MM.1S (cell line): ENCODE measurements at regions not wholly inside any gene's neighbourhood (a gene's known extent, or its start where the extent isn't known, plus 50 kb on each side); places are given as distances from the start of the nearest gene placed in this dataset.
"Not testable (repeated sequence)": the region's sequence is repeated elsewhere in the genome, so short reads cannot be mapped to it uniquely, and the experiment has no call there.

Source experiments
- DNase-seq: peaks from one replicate; pipeline ENCODE4 v3.0.0-alpha.2; 2015
- H2AFZ ChIP-seq: fragments of 300-600 bp; sonication (generic); 2 replicates; pipeline ENCODE4 v1.6.0; 2016; ENCODE audit warnings: antibody characterized with exemption, low read length
- H3F3A ChIP-seq: fragments of 300-600 bp; sonication (generic); 2 replicates; pipeline ENCODE4 v1.6.1; 2016; ENCODE audit warnings: mild to moderate bottlenecking, antibody characterized with exemption, low read length, moderate library complexity, mixed read lengths; ENCODE audit not compliant: insufficient read depth
- H3K27ac ChIP-seq: fragments of 300-600 bp; sonication (generic); 2 replicates; pipeline ENCODE4 v1.5.1; 2016; ENCODE audit warnings: mild to moderate bottlenecking, low read length
- H3K27me3 ChIP-seq: fragments of 300-600 bp; sonication (generic); replicated peaks from 2 replicates; pipeline ENCODE4 v1.6.0; 2016; ENCODE audit warnings: low read length; ENCODE audit not compliant: insufficient read depth
- H3K36me3 ChIP-seq: fragments of 300-600 bp; sonication (generic); replicated peaks from 2 replicates; pipeline ENCODE4 v1.6.1; 2016; ENCODE audit warnings: mild to moderate bottlenecking, low read length, mixed read lengths; ENCODE audit not compliant: insufficient read depth
- H3K4me1 ChIP-seq: fragments of 300-600 bp; sonication (generic); 2 replicates; pipeline ENCODE4 v1.6.1; 2016; ENCODE audit warnings: low read length, mixed read lengths
- H3K4me2 ChIP-seq: fragments of 300-600 bp; sonication (generic); 2 replicates; pipeline ENCODE4 v1.6.0; 2016; ENCODE audit warnings: low read depth, low read length
- H3K4me3 ChIP-seq: fragments of 300-600 bp; sonication (generic); 2 replicates; pipeline ENCODE4 v1.5.1; 2016; ENCODE audit warnings: low read length, mixed read lengths
- H3K79me2 ChIP-seq: fragments of 300-600 bp; sonication (generic); 2 replicates; pipeline ENCODE4 v1.6.1; 2016; ENCODE audit warnings: mixed run types, low read length, mixed read lengths
- H3K9ac ChIP-seq: fragments of 300-600 bp; sonication (generic); 2 replicates; pipeline ENCODE4 v1.6.1; 2016; ENCODE audit warnings: low read length, mixed read lengths
- H3K9me2 ChIP-seq: fragments of 300-600 bp; sonication (generic); replicated peaks from 2 replicates; pipeline ENCODE4 v1.6.1; 2016; ENCODE audit warnings: mild to moderate bottlenecking, low read length, mixed read lengths; ENCODE audit not compliant: insufficient read depth
- H3K9me3 ChIP-seq: fragments of 300-600 bp; sonication (generic); replicated peaks from 2 replicates; pipeline ENCODE4 v1.6.1; 2016; ENCODE audit warnings: mild to moderate bottlenecking, low read length, mixed read lengths; ENCODE audit not compliant: insufficient read depth
- H4K20me1 ChIP-seq: fragments of 300-600 bp; sonication (generic); 2 replicates; pipeline ENCODE4 v1.6.1; 2016; ENCODE audit warnings: mild to moderate bottlenecking, low read length, moderate library complexity, mixed read lengths; ENCODE audit not compliant: insufficient read depth
- EZH2 ChIP-seq: fragments of 300-600 bp; sonication (generic); optimal IDR thresholded peaks from 2 replicates; pipeline ENCODE3; 2017; ENCODE audit warnings: low read depth, mild to moderate bottlenecking, antibody characterized with exemption, low read length, mixed read lengths
- EZH2phosphoT487 ChIP-seq: fragments of 300-600 bp; sonication (generic); IDR thresholded peaks from 2 replicates; pipeline ENCODE4 v1.6.1; 2018; ENCODE audit warnings: antibody characterized with exemption, low read length
- TF ChIP-seq, protein P1 (sequence below): fragments of 300-600 bp; sonication (generic); IDR thresholded peaks from 2 replicates; pipeline ENCODE4 v1.5.1; 2016; ENCODE audit warnings: antibody characterized with exemption, low read length, mixed read lengths

DNA sequence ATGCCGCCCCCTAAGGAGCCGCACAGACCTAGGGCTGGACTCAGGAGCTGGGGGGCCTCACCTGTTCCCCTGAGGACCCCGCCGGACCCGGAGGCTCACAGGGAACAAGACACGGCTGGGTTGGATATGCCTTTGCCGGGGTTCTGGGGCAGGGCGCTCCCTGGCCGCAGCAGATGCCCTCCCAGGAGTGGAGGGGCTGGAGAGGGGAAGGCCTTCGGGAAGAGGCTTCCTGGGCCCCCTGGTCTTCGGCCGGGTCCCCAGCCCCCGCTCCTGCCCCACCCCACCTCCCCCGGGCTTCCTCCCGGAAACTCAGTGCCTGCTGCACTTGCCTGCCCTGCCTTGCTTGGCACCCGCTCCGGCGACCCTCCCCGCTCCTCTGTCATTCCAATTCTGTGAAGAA, 91.6 kb downstream of the LACC1 start:
- not testable (repeated sequence) for H3K4me3 ChIP-seq, H3K9me3 ChIP-seq

DNA sequence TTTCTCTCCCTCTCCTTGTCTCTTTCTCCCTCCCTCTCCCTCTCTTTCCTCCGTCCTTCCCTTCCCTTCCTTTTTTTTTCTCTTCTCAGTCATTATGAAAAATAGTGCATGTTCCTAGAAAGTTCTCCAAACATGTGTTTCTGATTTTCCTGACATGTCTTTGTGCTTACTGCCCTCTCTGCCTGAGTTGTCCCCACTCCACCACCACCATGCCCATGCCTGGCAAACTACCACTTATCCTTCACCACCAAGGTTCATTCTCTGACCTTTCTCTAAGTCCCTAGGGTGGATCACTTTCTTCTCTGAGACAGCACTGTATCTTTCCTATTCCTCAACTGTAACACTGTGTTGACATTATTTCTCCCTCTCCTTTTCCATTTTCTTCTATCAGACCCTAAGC, 98.2 kb downstream of the LACC1 start:
- no peak for TF ChIP-seq EZH2
- TF ChIP-seq EZH2phosphoT487: no peak
- TF ChIP-seq, protein P1, sequence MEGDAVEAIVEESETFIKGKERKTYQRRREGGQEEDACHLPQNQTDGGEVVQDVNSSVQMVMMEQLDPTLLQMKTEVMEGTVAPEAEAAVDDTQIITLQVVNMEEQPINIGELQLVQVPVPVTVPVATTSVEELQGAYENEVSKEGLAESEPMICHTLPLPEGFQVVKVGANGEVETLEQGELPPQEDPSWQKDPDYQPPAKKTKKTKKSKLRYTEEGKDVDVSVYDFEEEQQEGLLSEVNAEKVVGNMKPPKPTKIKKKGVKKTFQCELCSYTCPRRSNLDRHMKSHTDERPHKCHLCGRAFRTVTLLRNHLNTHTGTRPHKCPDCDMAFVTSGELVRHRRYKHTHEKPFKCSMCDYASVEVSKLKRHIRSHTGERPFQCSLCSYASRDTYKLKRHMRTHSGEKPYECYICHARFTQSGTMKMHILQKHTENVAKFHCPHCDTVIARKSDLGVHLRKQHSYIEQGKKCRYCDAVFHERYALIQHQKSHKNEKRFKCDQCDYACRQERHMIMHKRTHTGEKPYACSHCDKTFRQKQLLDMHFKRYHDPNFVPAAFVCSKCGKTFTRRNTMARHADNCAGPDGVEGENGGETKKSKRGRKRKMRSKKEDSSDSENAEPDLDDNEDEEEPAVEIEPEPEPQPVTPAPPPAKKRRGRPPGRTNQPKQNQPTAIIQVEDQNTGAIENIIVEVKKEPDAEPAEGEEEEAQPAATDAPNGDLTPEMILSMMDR: no peak
- Histone ChIP-seq H3K9me2 (no peaks in the 10 kb centered on the region), H3K4me3 (no peak overlapping the region), H4K20me1 (no peaks in the 10 kb centered on the region), H3K9ac (no peak overlapping the region), H2AFZ (no peak overlapping the region), H3K27me3 (no peaks in the 10 kb centered on the region), H3F3A (no peaks in the 10 kb centered on the region), H3K79me2 (no peaks in the 10 kb centered on the region), H3K4me1 (no peaks in the 10 kb centered on the region), H3K9me3 (no peaks in the 10 kb centered on the region), H3K36me3 (no peaks in the 10 kb centered on the region), H3K27ac (no peak overlapping the region), H3K4me2 (no peak overlapping the region)
- no peak for DNase-seq

More for the DNA sequence above, 91.6 kb downstream of the LACC1 start:
- H3K9me2 ChIP-seq, H3K27ac ChIP-seq, H3K4me2 ChIP-seq, H3K79me2 ChIP-seq, H3K27me3 ChIP-seq, H3K9ac ChIP-seq, H2AFZ ChIP-seq, H4K20me1 ChIP-seq, DNase-seq, H3F3A ChIP-seq, H3K36me3 ChIP-seq, H3K4me1 ChIP-seq: not testable (repeated sequence)

DNA sequence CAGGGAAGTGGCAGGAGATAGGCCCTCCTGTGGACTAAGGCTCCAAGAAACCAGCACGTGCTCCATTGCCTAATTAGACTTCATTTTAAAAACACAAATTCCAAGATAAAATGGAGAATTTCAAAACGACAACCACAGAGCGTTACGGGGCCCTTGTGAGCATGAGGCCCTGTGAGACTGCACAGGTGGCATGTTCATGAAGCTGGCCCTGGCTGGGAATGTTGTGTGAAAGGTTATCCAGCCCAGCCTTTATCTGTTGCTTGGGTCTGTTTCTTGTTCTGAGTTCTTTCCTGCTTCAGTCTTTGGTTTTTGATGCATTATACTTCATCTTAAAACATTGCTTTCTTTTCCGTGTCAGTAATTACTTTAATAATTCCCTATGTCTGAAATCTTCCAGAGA, 99.0 kb downstream of the LACC1 start:
- Histone ChIP-seq H3K27me3 (no peaks in the 10 kb centered on the region), H3K4me3 (no peak overlapping the region), H3K36me3 (no peaks in the 10 kb centered on the region), H3K79me2 (no peaks in the 10 kb centered on the region), H2AFZ (no peak overlapping the region), H3K9ac (no peak overlapping the region), H3K27ac (no peak overlapping the region), H3F3A (no peaks in the 10 kb centered on the region), H4K20me1 (no peaks in the 10 kb centered on the region), H3K9me3 (no peaks in the 10 kb centered on the region), H3K4me1 (no peaks in the 10 kb centered on the region), H3K4me2 (no peak overlapping the region), H3K9me2 (no peaks in the 10 kb centered on the region)
- no peak for TF ChIP-seq EZH2
- TF ChIP-seq, protein P1: no peak
- TF ChIP-seq EZH2phosphoT487: no peak
- no peak for DNase-seq

DNA sequence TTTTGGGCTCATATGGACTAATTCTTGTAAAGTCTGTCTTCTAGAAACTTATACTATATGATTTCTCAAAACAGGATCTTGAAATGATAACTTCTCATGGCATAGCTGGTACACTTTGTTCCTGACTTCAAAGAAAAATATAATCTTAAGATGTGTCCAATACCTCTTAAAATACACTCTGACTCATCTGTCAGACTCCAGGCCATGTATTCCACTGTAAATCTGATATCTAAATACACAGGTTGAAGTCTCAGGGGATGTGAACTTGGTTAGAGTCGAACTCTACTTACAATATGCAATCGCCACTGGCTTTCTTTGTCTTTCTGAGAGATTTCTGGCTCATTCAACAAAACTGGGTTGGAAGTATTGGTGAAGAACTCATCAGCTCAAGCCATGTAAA, 99.8 kb downstream of the LACC1 start:
- no peaks in the 10 kb centered on the region for H3K9me2 ChIP-seq
- no peak overlapping the region for H3K4me2 ChIP-seq
- no peaks in the 10 kb centered on the region for H3K79me2 ChIP-seq
- no peak overlapping the region for H2AFZ ChIP-seq
- H3K36me3 ChIP-seq: no peaks in the 10 kb centered on the region
- H3K4me3 ChIP-seq: no peak overlapping the region
- H3K9ac ChIP-seq: no peak overlapping the region
- H3K9me3 ChIP-seq: no peaks in the 10 kb centered on the region
- no peaks in the 10 kb centered on the region for H4K20me1 ChIP-seq
- H3F3A ChIP-seq: no peaks in the 10 kb centered on the region
- TF ChIP-seq, protein P1: no peak
- TF ChIP-seq EZH2phosphoT487: no peak
- no peak for TF ChIP-seq EZH2
- no peaks in the 10 kb centered on the region for H3K4me1 ChIP-seq
- no peaks in the 10 kb centered on the region for H3K27me3 ChIP-seq
- no peak overlapping the region for H3K27ac ChIP-seq
- DNase-seq: no peak
